Endothelial cell (in vitro differentiated cells): ENCODE measurements at regions not wholly inside any gene's neighbourhood (a gene's known extent, or its start where the extent isn't known, plus 50 kb on each side); places are given as distances from the start of the nearest gene placed in this dataset.

ENCODE experiments used
- DNase-seq: peaks from one replicate; pipeline ENCODE4 v3.0.0; 2021; ENCODE audit warnings: low spot score
- H3K27ac Mint-ChIP-seq: one replicate; pipeline ENCODE4 v1.8.0; 2021; ENCODE audit warnings: mixed read lengths, inconsistent platforms; ENCODE audit not compliant: unreplicated experiment
- H3K27me3 Mint-ChIP-seq: one replicate; pipeline ENCODE4 v1.8.0; 2021; ENCODE audit warnings: mild to moderate bottlenecking, moderate library complexity, mixed read lengths, inconsistent platforms; ENCODE audit not compliant: unreplicated experiment
- H3K36me3 Mint-ChIP-seq: one replicate; pipeline ENCODE4 v1.8.0; 2021; ENCODE audit warnings: mild to moderate bottlenecking, low read depth, mixed read lengths, inconsistent platforms; ENCODE audit not compliant: unreplicated experiment
- H3K4me1 Mint-ChIP-seq: one replicate; pipeline ENCODE4 v1.8.0; 2021; ENCODE audit warnings: mild to moderate bottlenecking, mixed read lengths, inconsistent platforms; ENCODE audit not compliant: unreplicated experiment
- H3K4me3 Mint-ChIP-seq: one replicate; pipeline ENCODE4 v1.8.0; 2021; ENCODE audit warnings: mild to moderate bottlenecking, mixed read lengths, inconsistent platforms; ENCODE audit not compliant: unreplicated experiment
- H3K9me3 Mint-ChIP-seq: one replicate; pipeline ENCODE4 v1.8.0; 2021; ENCODE audit warnings: mixed read lengths, inconsistent platforms; ENCODE audit not compliant: unreplicated experiment
- TF ChIP-seq, protein P1 (sequence below): fragments of 200-600 bp; sonication (generic); IDR thresholded peaks from one replicate; pipeline ENCODE4 v1.5.0; 2021; ENCODE audit warnings: antibody characterized with exemption; ENCODE audit not compliant: unreplicated experiment

DNA sequence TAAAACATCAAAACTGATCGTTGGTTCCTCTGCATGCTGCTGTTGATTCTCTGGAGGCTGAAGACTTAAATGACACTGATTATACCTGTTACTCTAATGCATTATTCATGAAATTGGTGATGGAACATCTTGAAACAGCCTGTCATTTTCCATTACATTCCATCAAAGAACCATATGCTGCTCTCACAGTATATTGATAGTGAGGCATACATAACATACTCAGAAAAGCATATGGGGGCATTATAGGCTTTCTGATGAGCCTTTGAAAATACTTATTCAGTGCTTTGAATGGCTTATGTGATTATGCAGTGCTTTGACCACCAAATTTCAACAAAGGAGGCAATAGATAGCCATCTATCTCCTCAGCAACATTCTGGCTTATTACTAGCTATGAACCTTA is 392.1 kb downstream of the CDH19 start:
- no peak overlapping the region for H3K27ac Mint-ChIP-seq
- no peaks in the 10 kb centered on the region for H3K27me3 Mint-ChIP-seq
- H3K36me3 Mint-ChIP-seq, result no peaks in the 10 kb centered on the region
- no peak for DNase-seq
- no peak overlapping the region for H3K4me3 Mint-ChIP-seq
- H3K4me1 Mint-ChIP-seq, result no peaks in the 10 kb centered on the region
- H3K9me3 Mint-ChIP-seq, result no peaks in the 10 kb centered on the region
- TF ChIP-seq, protein P1, sequence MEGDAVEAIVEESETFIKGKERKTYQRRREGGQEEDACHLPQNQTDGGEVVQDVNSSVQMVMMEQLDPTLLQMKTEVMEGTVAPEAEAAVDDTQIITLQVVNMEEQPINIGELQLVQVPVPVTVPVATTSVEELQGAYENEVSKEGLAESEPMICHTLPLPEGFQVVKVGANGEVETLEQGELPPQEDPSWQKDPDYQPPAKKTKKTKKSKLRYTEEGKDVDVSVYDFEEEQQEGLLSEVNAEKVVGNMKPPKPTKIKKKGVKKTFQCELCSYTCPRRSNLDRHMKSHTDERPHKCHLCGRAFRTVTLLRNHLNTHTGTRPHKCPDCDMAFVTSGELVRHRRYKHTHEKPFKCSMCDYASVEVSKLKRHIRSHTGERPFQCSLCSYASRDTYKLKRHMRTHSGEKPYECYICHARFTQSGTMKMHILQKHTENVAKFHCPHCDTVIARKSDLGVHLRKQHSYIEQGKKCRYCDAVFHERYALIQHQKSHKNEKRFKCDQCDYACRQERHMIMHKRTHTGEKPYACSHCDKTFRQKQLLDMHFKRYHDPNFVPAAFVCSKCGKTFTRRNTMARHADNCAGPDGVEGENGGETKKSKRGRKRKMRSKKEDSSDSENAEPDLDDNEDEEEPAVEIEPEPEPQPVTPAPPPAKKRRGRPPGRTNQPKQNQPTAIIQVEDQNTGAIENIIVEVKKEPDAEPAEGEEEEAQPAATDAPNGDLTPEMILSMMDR, result no peak

DNA sequence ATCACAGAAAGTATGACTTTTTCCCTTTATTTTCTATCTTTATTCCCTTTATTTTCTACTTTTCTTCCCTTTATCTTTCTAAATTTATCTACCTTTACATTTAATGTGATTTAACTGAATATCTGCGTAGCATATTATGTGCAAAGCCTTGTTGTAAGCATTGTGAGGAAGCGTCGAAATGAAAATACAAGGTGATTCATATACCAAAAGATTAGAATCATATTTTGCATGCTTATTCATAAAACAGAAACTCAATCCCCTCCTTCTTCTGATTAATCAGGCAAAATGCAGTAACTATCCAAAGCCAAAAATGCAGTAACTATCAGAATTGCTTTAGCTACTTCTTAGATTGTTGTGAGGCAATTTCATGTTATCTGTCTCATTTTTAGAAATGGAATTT is 393.0 kb downstream of the CDH19 start:
- TF ChIP-seq, protein P1, result no peak
- Mint-ChIP-seq H3K27me3 (no peaks in the 10 kb centered on the region), H3K4me3 (no peak overlapping the region), H3K9me3 (no peaks in the 10 kb centered on the region), H3K27ac (no peak overlapping the region), H3K4me1 (no peaks in the 10 kb centered on the region), H3K36me3 (no peaks in the 10 kb centered on the region)
- no peak for DNase-seq

DNA sequence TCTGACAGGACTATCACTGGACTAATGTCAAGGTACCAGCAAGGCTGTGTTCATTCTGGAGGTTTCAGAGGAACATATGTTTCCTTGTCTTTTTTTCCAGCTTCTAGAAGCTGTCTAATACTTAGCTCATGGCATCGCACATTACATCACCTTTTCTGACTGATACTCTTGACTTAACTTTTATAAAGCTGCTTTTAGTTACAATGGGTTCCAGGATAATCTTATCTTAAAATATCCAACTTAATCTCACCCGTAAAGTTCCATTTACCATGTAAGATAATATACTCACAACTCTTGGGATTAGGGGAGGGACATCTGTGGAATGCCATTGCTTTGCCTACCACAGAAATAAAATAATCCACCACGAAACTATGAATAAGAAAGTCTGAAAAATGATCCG is 394.2 kb downstream of the CDH19 start:
- TF ChIP-seq, protein P1, result no peak
- Mint-ChIP-seq H3K4me1 (no peaks in the 10 kb centered on the region), H3K27me3 (no peaks in the 10 kb centered on the region), H3K36me3 (no peaks in the 10 kb centered on the region), H3K9me3 (no peaks in the 10 kb centered on the region), H3K27ac (no peak overlapping the region), H3K4me3 (no peak overlapping the region)
- DNase-seq, result no peak

DNA sequence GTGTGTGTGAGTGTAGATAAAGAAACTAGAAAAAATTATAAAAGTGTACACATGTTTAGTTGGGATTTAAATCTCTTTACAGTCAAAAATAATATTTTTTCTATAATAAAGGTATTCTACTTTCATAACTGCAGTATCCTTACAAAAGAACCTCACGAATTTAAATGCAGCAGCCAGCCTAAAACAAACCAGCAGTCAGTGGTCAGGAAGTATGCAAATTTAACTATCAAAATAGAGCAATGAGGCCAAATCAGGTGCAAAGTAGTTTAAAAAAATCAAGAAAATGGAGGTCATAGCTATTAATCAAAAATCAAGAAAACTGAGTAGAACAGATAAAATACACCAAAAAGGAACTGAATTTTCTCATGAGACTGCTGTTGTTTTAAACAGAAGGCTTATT is 407.1 kb downstream of the CDH19 start:
- no peak overlapping the region for H3K27ac Mint-ChIP-seq
- H3K36me3 Mint-ChIP-seq, result no peaks in the 10 kb centered on the region
- TF ChIP-seq, protein P1, result no peak
- H3K4me1 Mint-ChIP-seq, result no peaks in the 10 kb centered on the region
- H3K4me3 Mint-ChIP-seq, result no peak overlapping the region
- H3K9me3 Mint-ChIP-seq, result no peaks in the 10 kb centered on the region
- H3K27me3 Mint-ChIP-seq, result no peaks in the 10 kb centered on the region
- no peak for DNase-seq

DNA sequence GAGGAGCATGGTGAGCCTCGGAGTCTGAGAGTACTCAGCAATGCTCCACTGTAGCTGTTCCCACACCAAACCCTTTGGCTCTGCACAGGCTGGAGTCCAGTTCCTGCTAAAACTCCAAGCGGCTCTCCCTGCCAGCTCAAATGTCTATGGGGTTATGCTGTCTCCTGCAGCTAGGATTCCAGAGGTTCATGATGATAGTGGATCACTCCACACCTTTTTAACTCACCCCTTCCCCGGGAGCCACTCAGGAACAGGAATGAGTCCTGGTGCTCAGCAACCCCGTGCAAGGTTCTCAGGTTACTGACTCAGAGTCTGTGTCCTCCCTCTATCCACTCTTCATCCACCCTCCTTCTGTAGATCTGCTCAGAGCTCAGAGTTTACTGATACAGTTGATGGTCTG is 410.0 kb downstream of the CDH19 start:
- H3K4me1 Mint-ChIP-seq, result no peaks in the 10 kb centered on the region
- DNase-seq, result no peak
- H3K27me3 Mint-ChIP-seq, result no peaks in the 10 kb centered on the region
- TF ChIP-seq, protein P1, result no peak
- H3K9me3 Mint-ChIP-seq, result no peaks in the 10 kb centered on the region
- no peak overlapping the region for H3K4me3 Mint-ChIP-seq
- no peak overlapping the region for H3K27ac Mint-ChIP-seq
- no peaks in the 10 kb centered on the region for H3K36me3 Mint-ChIP-seq
